ENCODE measurements at regions not wholly inside any gene's neighbourhood (a gene's known extent, or its start where the extent isn't known, plus 50 kb on each side); places are given as distances from the start of the nearest gene placed in this dataset.

DNA sequence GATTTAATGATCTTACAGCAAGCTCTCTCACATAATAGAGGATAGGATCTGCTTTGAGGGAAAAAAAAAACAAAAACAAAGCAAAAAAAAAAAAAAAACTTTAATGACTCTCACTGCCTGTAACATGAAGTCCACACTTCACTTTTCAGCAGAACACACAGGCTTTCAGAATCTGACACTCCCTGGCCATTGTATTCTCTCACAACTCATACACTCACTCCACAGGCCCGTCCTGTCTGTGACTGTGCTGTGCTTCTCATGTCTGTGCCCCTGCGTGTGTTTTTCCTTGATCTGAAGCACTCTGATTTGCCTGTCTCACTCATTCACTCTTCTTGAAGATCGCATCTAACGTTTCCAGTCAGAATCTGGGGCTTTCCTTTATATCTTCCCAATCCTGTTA, 460.8 kb downstream of the TMA16 start:
- TF ChIP-seq POLR2AphosphoS5 (IDR thresholded peaks at IDR 0.05; ENCODE audit: insufficient read depth in 1 of 2, low read depth in 1 of 2), result no peak
- TF ChIP-seq, protein P1, sequence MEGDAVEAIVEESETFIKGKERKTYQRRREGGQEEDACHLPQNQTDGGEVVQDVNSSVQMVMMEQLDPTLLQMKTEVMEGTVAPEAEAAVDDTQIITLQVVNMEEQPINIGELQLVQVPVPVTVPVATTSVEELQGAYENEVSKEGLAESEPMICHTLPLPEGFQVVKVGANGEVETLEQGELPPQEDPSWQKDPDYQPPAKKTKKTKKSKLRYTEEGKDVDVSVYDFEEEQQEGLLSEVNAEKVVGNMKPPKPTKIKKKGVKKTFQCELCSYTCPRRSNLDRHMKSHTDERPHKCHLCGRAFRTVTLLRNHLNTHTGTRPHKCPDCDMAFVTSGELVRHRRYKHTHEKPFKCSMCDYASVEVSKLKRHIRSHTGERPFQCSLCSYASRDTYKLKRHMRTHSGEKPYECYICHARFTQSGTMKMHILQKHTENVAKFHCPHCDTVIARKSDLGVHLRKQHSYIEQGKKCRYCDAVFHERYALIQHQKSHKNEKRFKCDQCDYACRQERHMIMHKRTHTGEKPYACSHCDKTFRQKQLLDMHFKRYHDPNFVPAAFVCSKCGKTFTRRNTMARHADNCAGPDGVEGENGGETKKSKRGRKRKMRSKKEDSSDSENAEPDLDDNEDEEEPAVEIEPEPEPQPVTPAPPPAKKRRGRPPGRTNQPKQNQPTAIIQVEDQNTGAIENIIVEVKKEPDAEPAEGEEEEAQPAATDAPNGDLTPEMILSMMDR (IDR thresholded peaks at IDR 0.05), result no peak

All from vagina (tissue), 2 donors.